NCI-H187 (cell line): ENCODE measurements at regions not wholly inside any gene's neighbourhood (a gene's known extent, or its start where the extent isn't known, plus 50 kb on each side); places are given as distances from the start of the nearest gene placed in this dataset.
"Not testable (repeated sequence)": the region's sequence is repeated elsewhere in the genome, so short reads cannot be mapped to it uniquely, and the experiment has no call there.

Source experiments
- DNase-seq, 2 experiments: peaks; one replicate each; lab custom pipeline; 2025; lab: John Stamatoyannopoulos, UW

GRCh38 chr9:29160763-29161353 is 1587.6 kb upstream of the C9orf72 start:
- DNase-seq: no peak

- DNase-seq: no peak
Measured at GRCh38 chr9:29174136-29174535, 1600.9 kb upstream of the C9orf72 start.

- DNase-seq: no peak
Measured at GRCh38 chr9:29176231-29176630, 1603.0 kb upstream of the C9orf72 start.

- no peak for DNase-seq
Measured at GRCh38 chr9:29176786-29177185, 1603.5 kb upstream of the C9orf72 start.

GRCh38 chr9:29183971-29184370 is 1610.7 kb upstream of the C9orf72 start:
- DNase-seq: no peak

GRCh38 chr9:29188771-29189170 is 1615.5 kb upstream of the C9orf72 start:
- DNase-seq: not testable (repeated sequence)

GRCh38 chr9:29189221-29189620 is 1615.9 kb upstream of the C9orf72 start:
- DNase-seq: not testable (repeated sequence)

GRCh38 chr9:29198861-29199260 is 1625.6 kb upstream of the C9orf72 start:
- DNase-seq: no peak

- DNase-seq: no peak
Measured at GRCh38 chr9:29199975-29200374, 1626.7 kb upstream of the C9orf72 start.

GRCh38 chr9:29200650-29201049 is 1627.4 kb upstream of the C9orf72 start:
- no peak for DNase-seq

- DNase-seq: no peak
Measured at GRCh38 chr9:29203244-29203930, 1630.1 kb upstream of the C9orf72 start.

- DNase-seq: no peak
Measured at GRCh38 chr9:29208670-29209069, 1635.4 kb upstream of the C9orf72 start.

GRCh38 chr9:29209748-29210291 is 1636.5 kb upstream of the C9orf72 start:
- no peak for DNase-seq

- no peak for DNase-seq
Measured at GRCh38 chr9:29211003-29211579, 1637.8 kb upstream of the C9orf72 start.

- DNase-seq: peak; percentile 14 to 19
Measured at GRCh38 chr9:29211580-29212396, 1638.5 kb upstream of the C9orf72 start.

GRCh38 chr9:29212397-29213387 is 1639.4 kb upstream of the C9orf72 start:
- DNase-seq: no peak

GRCh38 chr9:29213417-29214153 is 1640.3 kb upstream of the C9orf72 start, which contains the start of gene LINGO2:
TSS of gene LINGO2 (minus strand) at chr9:29213601.
- peak; percentile 46 to 95 for DNase-seq

- peak in 1 of 2 experiments; percentile 67 for DNase-seq
Measured at GRCh38 chr9:29214154-29214689, 1640.9 kb upstream of the C9orf72 start.

GRCh38 chr9:29214690-29215253 is 1641.5 kb upstream of the C9orf72 start:
- no peak for DNase-seq

- no peak for DNase-seq
Measured at GRCh38 chr9:29217966-29218365, 1644.7 kb upstream of the C9orf72 start.
